ENCODE measurements at regions not wholly inside any gene's neighbourhood (a gene's known extent, or its start where the extent isn't known, plus 50 kb on each side); places are given as distances from the start of the nearest gene placed in this dataset.

- TF ChIP-seq CTCF (IDR thresholded peaks at IDR 0.05; ENCODE audit: low read depth, low read length, poor library complexity, severe bottlenecking) (no peak), EZH2phosphoT487 (IDR thresholded peaks at IDR 0.05; ENCODE audit: borderline replicate concordance, low read length) (no peak)
Observed at GRCh38 chr3:193962986-193963685, 172.8 kb upstream of the HES1 start.
